Heart left ventricle (tissue), 13 donors: ENCODE measurements at regions not wholly inside any gene's neighbourhood (a gene's known extent, or its start where the extent isn't known, plus 50 kb on each side); places are given as distances from the start of the nearest gene placed in this dataset.

Experiments
- CTCF ChIP-seq, 12 donors: fragments of 200-600 bp; sonication (generic) in 4 of 12; IDR thresholded peaks; one replicate each; pipeline versions ENCODE4 v1.5.0 to v1.8.0; 2018 to 2022; ENCODE audit warnings: antibody characterized with exemption in 12 of 12, mild to moderate bottlenecking in 5 of 12
- POLR2A ChIP-seq, 2 donors: fragments of 450-650 bp; IDR thresholded peaks; one replicate each; pipeline ENCODE4 v1.6.1; 2017; ENCODE audit warnings: antibody characterized with exemption in 2 of 2, mild to moderate bottlenecking in 2 of 2, moderate library complexity in 2 of 2
- donor health status: ischemic (EF 13 %, LVEDD 7.1; RV severe dilation, severe dysfunction).
- donor health status: DM: no; HTN: yes; CAD: no.
- donor health status: DM: no; HTN: no; CAD: no.
- donor health status: ischemic (EF 25% LVEDD 6.9; RV normal size, moderate dysfunction).
- donor health status: ischemic (EF 25% LVEDD 5.7; RV mildly dilated, moderate dysfunction).
- donor health status: ischemic (EF 35%, LVEDD 5.7; RV mildly dilated, moderate dysfunction).
- donor health status: nonischemic (EF 11% LVEDD 7.7; RV severe dilation, severe dysfunction).
- donor health status: DM: yes; HTN: yes; CAD: no.
- donor health status: PGD.
- donor health status: ischemic (EF 29% LVEDD 5.4; RV normal size, mild dysfunction).
- donor health status: nonischemic (EF 23%, LVEDD 6.1; RV moderate dilation, normal function).

DNA sequence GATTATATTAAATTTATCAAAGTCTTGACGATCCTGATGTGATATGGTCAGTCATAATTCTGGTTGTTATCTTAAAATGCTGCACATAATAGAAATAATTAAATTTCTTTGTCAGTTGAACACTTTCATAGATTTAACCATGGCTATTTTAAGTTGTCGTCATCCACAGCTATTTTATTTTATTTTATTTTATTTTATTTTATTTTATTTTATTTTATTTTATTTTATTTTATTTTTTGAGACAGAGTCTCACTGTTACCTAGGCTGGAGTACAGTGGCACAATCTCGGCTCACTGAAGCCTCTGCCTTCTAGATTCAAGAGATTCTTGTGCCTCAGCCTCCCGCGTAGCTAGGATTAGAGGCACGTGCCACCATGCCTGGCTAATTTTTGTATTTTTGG lies 90.5 kb upstream of the KCNK12 start:
- TF ChIP-seq POLR2A (IDR thresholded peaks at IDR 0.05): no peak
- TF ChIP-seq CTCF (IDR thresholded peaks at IDR 0.05): no peak
